ENCODE measurements at regions not wholly inside any gene's neighbourhood (a gene's known extent, or its start where the extent isn't known, plus 50 kb on each side); places are given as distances from the start of the nearest gene placed in this dataset.

DNA sequence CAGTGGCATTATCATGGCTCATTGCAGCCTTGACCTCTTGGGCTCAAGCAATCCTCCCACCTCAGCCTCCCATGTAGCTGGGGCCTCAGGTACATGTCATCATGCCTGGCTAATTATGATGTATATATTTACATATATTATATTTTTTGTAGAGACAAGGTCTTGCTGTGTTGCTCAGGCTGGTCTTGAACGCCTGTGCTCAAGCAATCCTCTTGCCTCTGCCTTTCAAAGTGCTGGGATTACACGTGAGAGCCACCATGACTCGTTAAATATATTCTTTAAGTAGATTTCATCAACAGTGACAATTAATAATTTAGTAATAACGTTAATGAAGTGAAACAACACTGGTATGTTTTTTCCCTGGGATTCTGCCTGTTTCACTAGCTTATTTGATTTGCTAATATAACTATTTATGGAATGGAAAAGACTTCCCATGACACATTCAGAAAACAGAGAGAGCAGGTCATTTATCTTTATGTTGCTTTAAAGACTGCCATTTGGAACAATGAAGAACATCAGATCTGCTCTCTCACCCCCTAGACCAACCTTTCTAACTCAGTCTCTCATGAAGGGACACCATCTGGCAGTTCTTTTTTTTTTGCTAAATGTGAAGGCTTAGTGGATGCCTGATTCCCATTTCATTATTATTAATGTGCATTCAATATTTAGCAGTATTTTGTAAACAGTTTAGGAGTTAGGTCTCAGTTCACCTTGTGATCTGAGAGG, 295.6 kb downstream of the KIF4B start:
- H3K4me3 ChIP-seq, result no peak overlapping the region
- H3K9ac ChIP-seq, result no peak overlapping the region
- H3K4me1 ChIP-seq, result no peaks in the 10 kb centered on the region
- H3K27ac ChIP-seq, result no peak overlapping the region
- no peaks in the 10 kb centered on the region for H3K9me3 ChIP-seq
- no peaks in the 10 kb centered on the region for H3K27me3 ChIP-seq
- H4K20me1 ChIP-seq, result no peaks in the 10 kb centered on the region
- no peaks in the 10 kb centered on the region for H3K36me3 ChIP-seq
- H3K4me2 ChIP-seq, result no peak overlapping the region
- no peak for TF ChIP-seq Cebpa-rat (IDR thresholded peaks at IDR 0.05)

DNA sequence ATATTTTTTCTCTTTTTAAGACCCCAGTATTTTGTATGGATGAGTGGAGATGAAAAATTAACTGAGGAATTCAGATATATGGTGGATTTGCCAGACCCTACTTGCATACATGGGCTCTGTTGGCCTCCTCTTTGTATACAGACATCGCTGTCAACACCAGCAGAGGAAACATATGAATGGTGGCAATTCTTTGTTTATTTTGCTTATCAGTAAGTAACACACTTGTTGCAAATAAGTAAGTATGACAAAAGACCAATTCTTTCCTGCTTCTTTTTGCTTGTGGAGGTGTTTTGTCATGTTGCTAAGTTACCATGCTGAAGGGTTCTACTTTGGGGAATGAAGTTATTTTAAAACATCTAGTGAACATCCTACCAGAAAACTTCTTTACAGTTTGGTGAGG, 298.2 kb downstream of the KIF4B start:
- no peaks in the 10 kb centered on the region for H3K36me3 ChIP-seq
- H3K27me3 ChIP-seq, result no peaks in the 10 kb centered on the region
- no peak overlapping the region for H3K9ac ChIP-seq
- no peak for TF ChIP-seq Cebpa-rat (IDR thresholded peaks at IDR 0.05)
- H3K4me1 ChIP-seq, result no peaks in the 10 kb centered on the region
- H3K4me2 ChIP-seq, result no peak overlapping the region
- H4K20me1 ChIP-seq, result no peaks in the 10 kb centered on the region
- H3K27ac ChIP-seq, result no peak overlapping the region
- no peak overlapping the region for H3K4me3 ChIP-seq
- no peaks in the 10 kb centered on the region for H3K9me3 ChIP-seq

DNA sequence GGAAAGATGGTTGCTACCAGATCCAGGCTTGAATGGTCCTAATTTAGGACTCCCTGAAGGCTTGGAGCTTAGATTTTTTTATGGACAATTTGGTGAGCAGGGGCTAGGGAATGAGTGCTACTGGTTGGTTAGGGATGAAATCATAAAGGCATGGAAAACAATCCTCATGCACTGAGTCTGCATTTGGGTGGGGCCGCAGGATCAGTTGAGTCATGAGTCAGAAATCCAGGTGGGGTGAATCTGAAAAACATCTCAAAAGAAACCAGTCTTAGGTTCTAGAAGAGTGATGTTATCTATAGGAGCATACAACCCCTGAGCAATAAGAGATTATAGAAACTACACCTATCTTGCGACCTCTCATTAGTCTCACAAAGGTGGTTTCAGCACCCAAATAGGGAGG, 300.0 kb downstream of the KIF4B start:
- Histone ChIP-seq H3K4me3 (no peak overlapping the region), H3K4me2 (no peak overlapping the region), H3K27me3 (no peaks in the 10 kb centered on the region), H3K9ac (no peak overlapping the region), H3K27ac (no peak overlapping the region), H3K9me3 (no peaks in the 10 kb centered on the region), H3K36me3 (no peaks in the 10 kb centered on the region), H4K20me1 (no peaks in the 10 kb centered on the region), H3K4me1 (no peaks in the 10 kb centered on the region)
- no peak for TF ChIP-seq Cebpa-rat (IDR thresholded peaks at IDR 0.05)

DNA sequence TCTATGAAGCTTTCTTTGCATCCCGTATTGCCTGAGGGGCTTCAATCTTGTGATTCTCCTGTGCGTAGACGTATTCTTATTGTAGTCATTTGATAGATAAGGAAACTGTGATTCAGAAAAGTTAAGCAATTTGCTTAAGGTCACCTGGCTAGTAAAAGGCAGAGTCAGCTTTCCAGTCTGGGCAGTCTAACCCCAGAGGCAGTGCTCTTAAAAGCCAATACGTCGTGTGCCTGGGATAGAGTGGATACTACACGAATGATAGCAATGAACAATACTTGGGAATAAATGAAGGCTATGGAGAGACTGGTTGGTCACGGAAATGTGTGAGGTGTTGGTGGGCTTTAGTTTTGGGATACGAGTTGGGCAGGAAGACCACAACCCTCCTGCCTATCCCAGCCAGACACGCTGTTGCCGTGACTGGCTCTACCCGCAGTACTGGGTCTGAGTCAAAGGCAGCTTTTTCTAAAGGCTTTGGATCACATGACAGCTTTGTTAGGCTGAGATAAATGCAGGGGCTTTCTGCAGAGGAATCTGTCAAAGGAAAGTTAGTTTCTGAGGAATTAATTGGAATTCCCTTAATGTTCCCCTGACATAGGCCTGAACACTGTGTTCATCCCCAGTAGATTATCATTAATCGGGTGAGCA, 302.6 kb downstream of the KIF4B start:
- Histone ChIP-seq H4K20me1 (no peaks in the 10 kb centered on the region), H3K27me3 (no peaks in the 10 kb centered on the region), H3K4me2 (no peak overlapping the region), H3K36me3 (no peaks in the 10 kb centered on the region), H3K4me3 (no peak overlapping the region), H3K9ac (no peak overlapping the region), H3K27ac (no peak overlapping the region), H3K4me1 (no peaks in the 10 kb centered on the region), H3K9me3 (no peaks in the 10 kb centered on the region)
- no peak for TF ChIP-seq Cebpa-rat (IDR thresholded peaks at IDR 0.05)

DNA sequence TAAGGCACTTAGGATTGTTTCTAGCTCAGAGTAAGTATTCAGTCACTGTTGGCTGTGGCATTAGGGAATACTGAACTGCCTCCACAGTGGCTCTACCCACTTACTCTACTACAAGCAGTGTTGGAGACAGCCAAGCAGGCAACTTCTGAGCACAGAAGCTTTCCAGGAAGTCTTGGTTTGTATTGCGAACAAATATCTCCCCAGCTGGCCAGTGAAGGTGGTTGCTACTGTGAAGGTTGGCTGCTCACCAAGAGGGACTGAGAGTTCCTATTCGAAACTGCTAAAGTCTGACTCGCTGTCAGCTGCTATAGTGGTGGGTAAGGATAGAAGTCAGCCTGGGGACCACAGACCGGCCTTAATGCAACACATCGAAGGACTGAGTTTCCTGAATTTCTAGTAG, 319.1 kb downstream of the KIF4B start:
- no peaks in the 10 kb centered on the region for H4K20me1 ChIP-seq
- H3K27ac ChIP-seq, result no peak overlapping the region
- no peak for TF ChIP-seq Cebpa-rat (IDR thresholded peaks at IDR 0.05)
- no peaks in the 10 kb centered on the region for H3K36me3 ChIP-seq
- H3K4me2 ChIP-seq, result peak overlapping the region; percentile 53
- no peaks in the 10 kb centered on the region for H3K27me3 ChIP-seq
- no peaks in the 10 kb centered on the region for H3K9me3 ChIP-seq
- H3K4me1 ChIP-seq, result peaks cover 17% of the 10 kb centered on the region
- H3K4me3 ChIP-seq, result no peak overlapping the region
- no peak overlapping the region for H3K9ac ChIP-seq

DNA sequence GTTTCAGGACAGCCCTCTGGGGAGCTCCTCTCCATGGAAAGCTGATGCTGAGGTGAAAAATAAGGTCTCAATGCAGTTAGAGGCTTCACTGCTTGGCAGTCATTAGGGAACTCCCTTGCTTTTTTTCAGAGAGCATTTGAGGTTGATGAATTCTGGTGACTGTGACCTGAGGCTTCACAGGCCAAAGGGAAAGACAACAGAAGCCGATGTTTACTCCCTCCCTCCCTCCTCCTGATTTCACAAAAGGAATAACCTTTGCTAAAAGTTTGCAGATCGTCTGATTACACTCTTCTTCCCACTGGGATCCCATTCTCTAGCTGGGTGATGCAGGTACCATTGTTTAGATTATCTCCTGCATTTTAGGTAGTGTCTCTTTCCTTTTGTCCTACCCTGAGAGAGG, 329.4 kb downstream of the KIF4B start:
- H3K9me3 ChIP-seq, result peaks cover 7% of the 10 kb centered on the region
- H3K27me3 ChIP-seq, result no peaks in the 10 kb centered on the region
- no peak overlapping the region for H3K27ac ChIP-seq
- no peak overlapping the region for H3K4me2 ChIP-seq
- H4K20me1 ChIP-seq, result no peaks in the 10 kb centered on the region
- H3K4me1 ChIP-seq, result 0 out of 2 replicates have a peak, but pooled peaks cover 4% of the 10 kb centered on the region
- no peak overlapping the region for H3K9ac ChIP-seq
- H3K36me3 ChIP-seq, result no peaks in the 10 kb centered on the region
- TF ChIP-seq Cebpa-rat (IDR thresholded peaks at IDR 0.05), result no peak
- no peak overlapping the region for H3K4me3 ChIP-seq

DNA sequence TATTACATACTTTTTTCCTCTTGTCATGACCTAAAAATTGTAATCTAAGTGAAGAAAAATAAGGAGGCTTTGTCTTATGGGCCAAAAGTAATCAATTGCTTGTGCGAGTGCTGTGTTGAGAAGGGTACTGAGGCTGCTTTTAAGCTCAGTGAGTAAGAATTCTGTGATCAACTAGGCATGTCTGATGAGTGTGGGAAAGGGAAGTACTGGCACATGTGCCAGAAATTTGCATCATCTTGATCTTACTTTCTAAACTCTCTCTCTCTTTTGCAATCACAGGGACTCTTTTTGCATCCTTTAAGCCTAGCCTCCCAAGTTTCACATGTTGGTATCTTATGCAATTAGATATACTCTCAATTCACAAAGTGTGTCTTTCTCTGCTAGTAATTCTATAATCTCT, 329.9 kb downstream of the KIF4B start:
- no peak for TF ChIP-seq Cebpa-rat (IDR thresholded peaks at IDR 0.05)
- no peaks in the 10 kb centered on the region for H4K20me1 ChIP-seq
- H3K36me3 ChIP-seq, result no peaks in the 10 kb centered on the region
- H3K4me3 ChIP-seq, result no peak overlapping the region
- H3K9ac ChIP-seq, result no peak overlapping the region
- H3K27me3 ChIP-seq, result no peaks in the 10 kb centered on the region
- 0 out of 2 replicates have a peak, but pooled peaks cover 4% of the 10 kb centered on the region for H3K4me1 ChIP-seq
- no peak overlapping the region for H3K27ac ChIP-seq
- H3K4me2 ChIP-seq, result no peak overlapping the region
- peaks cover 7% of the 10 kb centered on the region for H3K9me3 ChIP-seq

DNA sequence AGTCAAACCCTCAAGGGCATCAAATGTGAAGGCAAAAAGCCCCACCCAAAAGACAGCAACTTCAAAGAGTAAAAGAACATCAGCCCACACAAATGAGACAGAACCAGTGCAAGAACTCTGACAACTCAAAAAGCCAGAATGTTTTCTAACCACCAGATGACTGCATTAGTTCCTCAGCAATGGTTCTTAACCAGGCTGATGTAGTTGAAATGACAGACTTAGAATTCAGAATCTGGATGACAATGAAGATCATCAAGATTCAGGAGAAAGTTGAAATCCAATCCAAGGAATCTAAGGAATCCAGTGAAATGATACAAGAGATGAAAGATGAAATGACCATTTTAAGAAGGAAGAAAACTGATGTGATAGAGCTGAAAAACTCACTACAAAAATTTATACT, 339.7 kb downstream of the KIF4B start:
- Histone ChIP-seq H3K4me3 (no peak overlapping the region), H3K36me3 (no peaks in the 10 kb centered on the region), H3K27me3 (no peaks in the 10 kb centered on the region), H3K4me1 (no peaks in the 10 kb centered on the region), H4K20me1 (no peaks in the 10 kb centered on the region), H3K9me3 (peaks cover 26% of the 10 kb centered on the region), H3K4me2 (no peak overlapping the region), H3K27ac (no peak overlapping the region), H3K9ac (no peak overlapping the region)
- no peak for TF ChIP-seq Cebpa-rat (IDR thresholded peaks at IDR 0.05)

DNA sequence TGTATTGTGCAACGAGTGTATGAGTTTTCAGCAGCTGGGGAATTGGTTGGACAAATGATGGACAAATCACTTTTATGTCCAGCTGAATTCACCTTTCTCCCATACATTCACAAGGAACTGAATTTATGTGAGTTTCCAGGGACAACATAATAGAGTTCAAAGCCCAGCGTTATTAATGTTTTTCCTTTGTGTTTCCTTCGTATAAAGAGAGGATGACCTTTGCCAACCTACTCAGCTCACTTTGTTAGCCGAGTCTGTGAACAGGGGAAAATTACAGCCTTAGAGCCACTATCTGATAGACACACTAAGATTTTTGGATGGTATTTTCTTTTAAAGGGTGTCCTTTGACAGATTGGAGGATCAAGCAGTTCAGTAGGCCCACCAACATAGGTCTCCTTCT, 352.5 kb downstream of the KIF4B start:
- H3K9me3 ChIP-seq, result no peaks in the 10 kb centered on the region
- H3K27ac ChIP-seq, result no peak overlapping the region
- H3K36me3 ChIP-seq, result no peaks in the 10 kb centered on the region
- H3K4me2 ChIP-seq, result no peak overlapping the region
- no peak for TF ChIP-seq Cebpa-rat (IDR thresholded peaks at IDR 0.05)
- H3K4me1 ChIP-seq, result no peaks in the 10 kb centered on the region
- no peak overlapping the region for H3K9ac ChIP-seq
- H3K27me3 ChIP-seq, result no peaks in the 10 kb centered on the region
- no peak overlapping the region for H3K4me3 ChIP-seq
- no peaks in the 10 kb centered on the region for H4K20me1 ChIP-seq

DNA sequence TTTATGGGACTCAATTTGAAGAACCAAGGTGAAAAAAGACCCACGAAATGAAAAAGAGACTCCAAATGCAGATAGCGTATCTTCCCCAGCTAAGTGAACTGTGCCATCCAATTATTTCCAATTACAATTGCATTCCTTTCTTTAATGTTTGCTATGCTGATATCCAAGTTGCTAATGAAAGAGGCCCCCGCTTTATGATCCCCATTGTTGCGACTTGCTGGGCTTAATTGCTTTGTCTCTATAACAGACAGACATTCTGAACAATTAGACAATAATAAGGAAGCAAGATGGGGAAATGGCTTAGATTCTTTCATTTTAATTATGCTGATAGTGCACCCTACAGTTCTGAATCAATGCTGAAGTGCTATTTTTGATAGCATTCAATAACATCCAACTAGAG, 354.3 kb downstream of the KIF4B start:
- Histone ChIP-seq H3K27ac (no peak overlapping the region), H3K4me1 (no peaks in the 10 kb centered on the region), H3K9me3 (peaks cover 6% of the 10 kb centered on the region; the same call in 1 of the 2 replicates), H3K4me2 (no peak overlapping the region), H3K36me3 (no peaks in the 10 kb centered on the region), H3K27me3 (no peaks in the 10 kb centered on the region), H4K20me1 (no peaks in the 10 kb centered on the region), H3K4me3 (no peak overlapping the region), H3K9ac (no peak overlapping the region)
- no peak for TF ChIP-seq Cebpa-rat (IDR thresholded peaks at IDR 0.05)

Data from BLaER1 (cell line).